Activated CD4-positive, alpha-beta T cell treated with anti-CD3 and anti-CD28 coated beads, Interleukin-2, amount 10 ng/mL, durations not matched to agents 7 days and 5 days (primary cell): ENCODE measurements at regions not wholly inside any gene's neighbourhood (a gene's known extent, or its start where the extent isn't known, plus 50 kb on each side); places are given as distances from the start of the nearest gene placed in this dataset.

Experiments used
- CTCF ChIA-PET: fragments of 350-600 bp; sonication (Branson Sonifier 250); formaldehyde crosslinking; loops from one replicate; lab custom pipeline; 2021; ENCODE audit warnings: antibody characterized with exemption; lab: Charles Lee
- POLR2A ChIA-PET: fragments of 350-600 bp; sonication (Branson Sonifier 250); formaldehyde crosslinking; loops from one replicate; lab custom pipeline; 2021; ENCODE audit warnings: antibody characterized with exemption; lab: Charles Lee
- DNase-seq: peaks from one replicate; pipeline ENCODE4 v3.0.0-alpha.2; 2020
- H3K27ac Mint-ChIP-seq: one replicate; pipeline ENCODE4 v1.8.0; 2021; ENCODE audit warnings: mild to moderate bottlenecking, moderate library complexity, mixed read lengths
- H3K27me3 Mint-ChIP-seq: one replicate; pipeline ENCODE4 v1.8.0; 2021; ENCODE audit warnings: mixed read lengths
- H3K36me3 Mint-ChIP-seq: one replicate; pipeline ENCODE4 v1.8.0; 2021; ENCODE audit warnings: low read depth, mixed read lengths
- H3K4me1 Mint-ChIP-seq: one replicate; pipeline ENCODE4 v1.8.0; 2021; ENCODE audit warnings: mixed read lengths
- H3K4me3 Mint-ChIP-seq: one replicate; pipeline ENCODE4 v1.8.0; 2021; ENCODE audit warnings: mild to moderate bottlenecking, moderate library complexity, mixed read lengths
- H3K9me3 Mint-ChIP-seq: one replicate; pipeline ENCODE4 v1.8.0; 2021; ENCODE audit warnings: mixed read lengths

DNA sequence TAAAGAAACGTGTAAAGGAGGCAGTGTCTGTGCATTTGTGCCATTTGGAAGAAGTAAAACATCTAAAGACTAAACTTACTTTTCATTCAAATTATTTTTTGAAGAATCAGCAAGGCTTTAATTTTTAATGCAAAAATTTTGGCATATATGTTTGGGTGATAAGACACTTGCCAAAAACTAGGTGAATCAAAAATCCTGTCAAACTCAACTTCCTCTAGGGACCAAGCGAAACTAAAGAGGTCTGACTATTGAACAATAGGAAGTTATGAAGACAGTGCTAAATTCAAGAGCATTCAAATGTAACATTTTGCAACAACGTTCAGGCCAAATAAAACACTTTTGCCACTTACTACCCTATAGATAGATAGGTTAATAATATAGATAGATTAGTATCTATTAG is 306.1 kb downstream of the NOL4 start:
- Mint-ChIP-seq H3K4me1 (no peaks in the 10 kb centered on the region), H3K27ac (no peak overlapping the region), H3K4me3 (no peak overlapping the region), H3K9me3 (no peaks in the 10 kb centered on the region), H3K36me3 (no peaks in the 10 kb centered on the region), H3K27me3 (no peaks in the 10 kb centered on the region)
- CTCF ChIA-PET, result no interaction called here
- POLR2A ChIA-PET, result no interaction called here
- DNase-seq, result no peak

DNA sequence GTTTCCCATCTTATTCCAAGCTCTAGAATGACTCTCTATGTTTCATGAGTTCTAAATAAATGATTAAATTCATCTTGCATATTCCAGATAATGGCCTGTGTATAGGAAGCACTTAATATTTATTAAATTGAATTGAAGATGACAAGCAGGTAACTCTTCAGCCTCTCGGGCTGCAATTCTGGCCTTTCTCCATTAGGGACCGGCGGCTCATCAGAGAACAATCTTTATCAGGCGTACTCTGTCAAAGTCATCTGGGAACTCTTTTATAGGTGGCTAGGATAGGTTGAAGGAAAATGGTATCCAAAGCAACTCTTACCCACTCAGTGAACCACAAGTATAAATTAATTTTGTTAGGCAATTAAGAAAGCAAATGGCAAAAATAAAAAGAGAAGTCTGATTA is 308.5 kb downstream of the NOL4 start:
- CTCF ChIA-PET, result no interaction called here
- Mint-ChIP-seq H3K9me3 (no peaks in the 10 kb centered on the region), H3K4me1 (no peaks in the 10 kb centered on the region), H3K36me3 (no peaks in the 10 kb centered on the region), H3K27me3 (no peaks in the 10 kb centered on the region), H3K4me3 (no peak overlapping the region), H3K27ac (no peak overlapping the region)
- POLR2A ChIA-PET, result no interaction called here
- DNase-seq, result no peak

DNA sequence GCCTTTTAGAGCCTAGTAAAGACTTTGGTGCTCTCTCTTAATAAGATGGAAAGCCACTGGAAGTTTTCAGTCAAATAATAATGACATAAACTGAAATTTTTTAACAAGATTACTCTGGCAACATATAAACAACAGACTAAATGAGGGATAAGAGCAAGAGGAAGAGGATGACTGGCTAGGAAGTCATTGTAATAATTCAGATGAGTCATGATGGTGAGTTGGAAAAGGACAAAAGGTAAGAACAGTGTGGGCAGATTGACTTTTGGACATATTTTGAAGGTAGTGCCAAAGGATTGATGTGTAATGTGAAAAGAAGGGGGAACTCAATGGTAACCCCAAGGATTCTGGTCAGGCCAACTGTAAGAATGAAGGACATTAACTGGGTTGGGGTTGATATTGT is 310.3 kb downstream of the NOL4 start:
- no peak overlapping the region for H3K4me3 Mint-ChIP-seq
- no peaks in the 10 kb centered on the region for H3K9me3 Mint-ChIP-seq
- ChIA-PET POLR2A (no interaction called here), CTCF (no interaction called here)
- H3K27me3 Mint-ChIP-seq, result no peaks in the 10 kb centered on the region
- no peaks in the 10 kb centered on the region for H3K4me1 Mint-ChIP-seq
- no peaks in the 10 kb centered on the region for H3K36me3 Mint-ChIP-seq
- no peak for DNase-seq
- H3K27ac Mint-ChIP-seq, result no peak overlapping the region

DNA sequence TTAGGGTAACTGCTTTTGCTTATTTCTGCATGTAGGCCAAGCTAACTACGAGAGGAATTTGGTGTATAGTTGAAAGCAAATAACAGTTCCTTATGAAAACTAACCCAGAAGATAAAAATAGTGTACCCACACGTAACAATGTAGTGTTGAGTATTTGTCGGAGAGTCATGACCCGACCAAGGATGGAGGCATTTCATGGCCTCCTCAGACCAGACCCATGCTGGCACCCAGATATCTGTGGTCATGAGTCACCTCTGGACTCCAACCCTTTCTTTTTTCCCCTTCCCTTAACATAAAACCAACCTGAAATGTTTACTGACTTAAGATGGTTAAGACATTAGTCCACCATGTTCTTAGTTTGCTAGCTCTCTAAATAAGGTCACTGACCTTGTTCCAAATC is 318.7 kb downstream of the NOL4 start:
- DNase-seq, result no peak
- H3K27me3 Mint-ChIP-seq, result no peaks in the 10 kb centered on the region
- H3K36me3 Mint-ChIP-seq, result no peaks in the 10 kb centered on the region
- H3K4me3 Mint-ChIP-seq, result no peak overlapping the region
- H3K9me3 Mint-ChIP-seq, result peaks cover 22% of the 10 kb centered on the region
- no peak overlapping the region for H3K27ac Mint-ChIP-seq
- no peaks in the 10 kb centered on the region for H3K4me1 Mint-ChIP-seq
- POLR2A ChIA-PET, result no interaction called here
- CTCF ChIA-PET, result no interaction called here

DNA sequence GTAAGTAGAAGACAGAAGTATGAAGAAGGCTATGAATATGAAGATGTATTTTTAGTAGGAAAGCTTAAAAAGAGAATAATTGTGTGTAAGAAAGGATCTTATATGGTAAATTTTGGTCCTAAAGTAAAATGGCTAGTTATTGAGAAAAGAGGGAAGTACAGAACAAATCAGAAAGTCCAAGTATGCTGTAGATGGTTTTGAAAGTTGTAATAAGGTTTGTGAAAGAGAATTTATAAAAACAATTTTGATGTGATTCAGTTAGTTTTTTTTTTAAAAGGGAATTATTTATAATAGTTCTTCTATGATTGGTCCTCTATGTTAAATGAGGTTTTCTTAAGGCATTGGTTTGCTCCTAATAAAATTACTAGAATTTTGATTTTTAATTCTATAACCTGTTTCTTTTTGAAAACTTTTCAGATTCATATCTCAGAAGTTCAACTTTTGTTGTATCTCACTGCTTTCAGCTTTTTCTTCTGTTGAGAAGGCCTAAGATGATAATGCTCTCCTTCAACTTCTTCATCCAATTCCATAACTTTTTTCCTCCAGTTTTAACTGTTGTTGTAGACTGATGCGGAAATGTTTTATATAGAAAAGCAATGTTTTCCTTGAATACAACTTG is 322.7 kb downstream of the NOL4 start:
- ChIA-PET POLR2A (no interaction called here), CTCF (no interaction called here)
- Mint-ChIP-seq H3K4me3 (no peak overlapping the region), H3K27me3 (no peaks in the 10 kb centered on the region), H3K36me3 (no peaks in the 10 kb centered on the region), H3K9me3 (peaks cover 25% of the 10 kb centered on the region), H3K4me1 (no peaks in the 10 kb centered on the region), H3K27ac (no peak overlapping the region)
- no peak for DNase-seq

DNA sequence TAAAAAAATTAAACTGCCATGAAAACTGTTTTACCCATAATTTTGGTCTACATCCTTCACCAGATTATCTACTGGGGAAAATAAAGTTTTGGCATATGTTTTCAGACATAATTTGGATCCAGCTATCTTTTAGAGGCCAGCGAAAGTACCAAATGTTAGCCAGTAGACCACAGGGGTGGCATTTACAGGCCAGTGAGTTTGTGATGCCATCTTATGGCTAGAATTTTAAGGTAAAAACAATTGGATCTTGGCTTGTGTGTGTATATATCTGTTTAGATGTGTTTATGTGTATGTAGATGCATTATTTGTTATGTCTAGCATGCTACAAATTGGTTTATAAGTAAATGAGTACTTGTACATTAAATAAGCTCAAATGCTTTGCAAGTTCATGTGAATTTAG is 322.6 kb downstream of the ASXL3 start:
- no peaks in the 10 kb centered on the region for H3K4me1 Mint-ChIP-seq
- H3K36me3 Mint-ChIP-seq, result no peaks in the 10 kb centered on the region
- H3K27me3 Mint-ChIP-seq, result no peaks in the 10 kb centered on the region
- POLR2A ChIA-PET, result no interaction called here
- DNase-seq, result no peak
- no peak overlapping the region for H3K27ac Mint-ChIP-seq
- H3K9me3 Mint-ChIP-seq, result peaks cover 24% of the 10 kb centered on the region
- CTCF ChIA-PET, result no interaction called here
- H3K4me3 Mint-ChIP-seq, result no peak overlapping the region

DNA sequence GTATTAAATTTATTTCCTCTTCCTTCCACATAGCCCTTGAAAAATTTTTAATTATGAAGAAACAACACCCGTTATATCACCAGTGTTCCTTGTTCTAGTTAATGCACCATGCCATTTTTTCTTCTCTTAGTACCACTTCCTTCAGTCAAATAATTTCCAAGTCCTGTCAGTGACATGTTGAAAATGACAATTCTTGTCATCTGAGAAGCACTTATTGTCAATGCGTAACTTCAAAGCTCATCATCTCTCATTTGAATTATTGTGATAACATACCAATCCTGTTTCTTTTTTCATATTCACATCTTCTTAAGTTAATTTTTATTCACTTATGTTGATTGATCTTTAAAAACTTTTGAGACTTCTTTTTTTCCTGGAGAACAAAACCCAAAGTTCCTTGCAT is 320.4 kb downstream of the ASXL3 start:
- DNase-seq, result no peak
- H3K4me3 Mint-ChIP-seq, result no peak overlapping the region
- peaks cover 11% of the 10 kb centered on the region for H3K9me3 Mint-ChIP-seq
- CTCF ChIA-PET, result no interaction called here
- no peaks in the 10 kb centered on the region for H3K27me3 Mint-ChIP-seq
- POLR2A ChIA-PET, result no interaction called here
- H3K4me1 Mint-ChIP-seq, result no peaks in the 10 kb centered on the region
- H3K36me3 Mint-ChIP-seq, result no peaks in the 10 kb centered on the region
- H3K27ac Mint-ChIP-seq, result no peak overlapping the region

DNA sequence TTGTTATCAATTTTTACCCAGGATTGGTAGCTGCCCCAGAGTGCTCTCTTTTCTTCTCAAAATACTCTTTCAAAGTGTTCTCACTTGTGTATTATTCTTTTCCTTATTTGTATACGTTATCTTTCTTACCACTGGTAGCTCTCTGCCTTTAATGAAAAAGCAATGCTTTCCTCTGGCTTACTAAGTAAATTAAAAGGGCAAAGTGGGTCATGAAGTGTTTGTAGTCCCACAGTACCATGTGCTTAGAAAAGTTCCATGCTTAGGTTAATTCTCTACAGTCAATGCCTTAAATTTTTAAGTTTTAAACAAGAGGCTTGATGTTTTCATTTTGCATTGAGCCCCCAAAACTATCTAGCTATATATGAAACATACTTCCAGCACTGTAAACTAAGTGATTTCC is 300.2 kb downstream of the ASXL3 start:
- Mint-ChIP-seq H3K9me3 (no peaks in the 10 kb centered on the region), H3K4me1 (no peaks in the 10 kb centered on the region), H3K4me3 (no peak overlapping the region), H3K27ac (no peak overlapping the region), H3K36me3 (no peaks in the 10 kb centered on the region), H3K27me3 (no peaks in the 10 kb centered on the region)
- no peak for DNase-seq
- CTCF ChIA-PET, result no interaction called here
- POLR2A ChIA-PET, result no interaction called here

DNA sequence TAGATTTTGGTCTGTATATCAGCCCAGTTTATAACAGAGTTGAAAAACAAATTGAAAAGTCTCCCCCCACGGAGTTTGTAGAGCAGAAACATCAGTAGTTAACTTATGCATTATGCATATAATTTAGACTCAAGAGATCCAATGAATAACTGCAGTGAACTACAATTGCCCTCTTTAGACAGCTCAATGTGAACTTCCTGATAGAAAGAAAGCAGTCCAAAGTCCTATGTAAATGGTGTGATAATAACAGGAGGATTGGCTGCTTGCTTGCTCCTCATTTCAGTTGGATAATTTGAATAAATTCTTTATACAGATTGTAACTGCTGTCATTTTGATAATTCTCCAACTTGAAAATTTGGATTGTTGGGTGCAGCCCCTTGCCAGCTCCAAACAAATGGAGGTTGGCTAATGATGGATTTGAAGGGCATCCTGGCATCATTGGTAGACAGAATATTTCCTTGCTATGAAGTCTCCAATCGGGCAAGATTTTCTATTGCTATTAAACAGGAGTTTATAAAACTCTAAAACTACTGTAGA is 297.1 kb downstream of the ASXL3 start:
- no peak overlapping the region for H3K27ac Mint-ChIP-seq
- no peaks in the 10 kb centered on the region for H3K4me1 Mint-ChIP-seq
- H3K36me3 Mint-ChIP-seq, result no peaks in the 10 kb centered on the region
- no peaks in the 10 kb centered on the region for H3K27me3 Mint-ChIP-seq
- ChIA-PET CTCF (no interaction called here), POLR2A (no interaction called here)
- H3K4me3 Mint-ChIP-seq, result no peak overlapping the region
- DNase-seq, result no peak
- H3K9me3 Mint-ChIP-seq, result no peaks in the 10 kb centered on the region

DNA sequence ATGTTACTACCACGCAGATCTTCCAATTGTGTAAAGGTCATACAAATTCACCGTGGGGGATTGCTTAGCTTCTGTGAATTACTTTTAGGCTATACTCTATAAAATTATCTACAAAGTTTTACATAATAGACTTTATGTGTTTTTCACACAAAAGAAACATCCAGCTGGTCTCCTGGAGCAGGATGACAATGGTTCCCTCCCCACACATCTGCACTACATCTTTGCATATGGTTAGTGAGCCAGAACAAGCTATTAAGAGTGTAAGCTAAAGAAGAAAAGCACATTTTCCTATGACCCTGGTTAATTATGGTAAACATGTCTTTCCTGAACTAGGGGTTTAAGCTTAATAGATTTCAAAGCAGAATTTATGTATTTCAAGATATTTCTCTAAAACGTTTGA is 295.1 kb downstream of the ASXL3 start:
- Mint-ChIP-seq H3K4me1 (no peaks in the 10 kb centered on the region), H3K4me3 (no peak overlapping the region), H3K27me3 (no peaks in the 10 kb centered on the region), H3K27ac (no peak overlapping the region), H3K9me3 (no peaks in the 10 kb centered on the region), H3K36me3 (no peaks in the 10 kb centered on the region)
- POLR2A ChIA-PET, result no interaction called here
- CTCF ChIA-PET, result no interaction called here
- DNase-seq, result no peak

DNA sequence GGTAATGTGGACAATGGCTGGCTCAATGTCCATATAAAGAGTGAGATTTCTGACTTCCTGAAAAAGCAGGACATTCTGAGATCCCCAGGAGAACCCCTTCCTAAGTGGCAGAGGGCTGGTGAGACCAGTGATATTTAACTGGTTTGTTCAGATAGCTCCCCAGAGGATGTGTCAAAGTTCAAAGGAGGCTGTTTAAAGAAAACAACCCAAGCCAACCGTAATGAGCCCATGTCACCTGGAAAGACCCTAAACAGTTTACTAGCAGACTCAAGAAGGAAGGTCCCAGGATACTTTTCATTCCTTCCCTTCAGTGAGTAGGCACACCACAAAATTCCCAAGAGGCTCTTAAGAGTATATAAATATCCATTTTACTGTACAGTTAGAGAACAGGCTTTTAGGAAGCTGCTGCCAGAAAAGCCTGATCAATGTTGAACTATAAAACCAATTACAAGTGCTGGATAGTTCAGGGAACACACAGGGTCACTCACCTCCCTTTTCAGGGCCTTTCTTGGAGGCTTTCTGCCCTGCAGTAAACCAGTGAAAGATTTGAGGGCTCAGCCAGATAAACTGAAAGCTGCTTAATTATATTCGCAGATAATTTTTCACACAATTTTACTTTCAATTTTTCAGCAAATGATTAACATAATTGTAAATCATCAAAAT is 293.5 kb downstream of the ASXL3 start:
- H3K27me3 Mint-ChIP-seq, result no peaks in the 10 kb centered on the region
- no peak for DNase-seq
- ChIA-PET POLR2A (no interaction called here), CTCF (no interaction called here)
- no peaks in the 10 kb centered on the region for H3K4me1 Mint-ChIP-seq
- H3K36me3 Mint-ChIP-seq, result no peaks in the 10 kb centered on the region
- no peak overlapping the region for H3K27ac Mint-ChIP-seq
- no peaks in the 10 kb centered on the region for H3K9me3 Mint-ChIP-seq
- no peak overlapping the region for H3K4me3 Mint-ChIP-seq

DNA sequence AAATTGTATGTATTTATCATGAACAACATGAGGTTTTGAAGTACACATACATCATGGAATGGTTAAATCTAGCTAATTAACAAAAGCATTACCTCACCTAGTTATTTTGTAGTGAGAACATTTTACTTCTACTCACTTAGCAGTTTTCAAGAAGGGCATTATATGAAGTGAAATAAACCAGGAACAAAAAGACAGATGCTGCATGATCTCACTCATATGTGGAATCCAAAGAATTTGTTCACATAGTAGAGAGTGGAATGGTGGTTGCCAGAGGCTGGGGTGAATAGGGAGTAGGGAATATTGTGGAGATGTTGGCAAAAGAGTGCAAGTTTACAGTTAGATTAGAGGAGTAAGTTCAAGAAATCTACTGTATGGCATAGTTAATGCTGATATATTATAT is 292.0 kb downstream of the ASXL3 start:
- H3K36me3 Mint-ChIP-seq, result no peaks in the 10 kb centered on the region
- H3K27me3 Mint-ChIP-seq, result no peaks in the 10 kb centered on the region
- H3K9me3 Mint-ChIP-seq, result peaks cover 5% of the 10 kb centered on the region
- POLR2A ChIA-PET, result no interaction called here
- DNase-seq, result no peak
- no peak overlapping the region for H3K27ac Mint-ChIP-seq
- no peaks in the 10 kb centered on the region for H3K4me1 Mint-ChIP-seq
- H3K4me3 Mint-ChIP-seq, result no peak overlapping the region
- CTCF ChIA-PET, result no interaction called here

DNA sequence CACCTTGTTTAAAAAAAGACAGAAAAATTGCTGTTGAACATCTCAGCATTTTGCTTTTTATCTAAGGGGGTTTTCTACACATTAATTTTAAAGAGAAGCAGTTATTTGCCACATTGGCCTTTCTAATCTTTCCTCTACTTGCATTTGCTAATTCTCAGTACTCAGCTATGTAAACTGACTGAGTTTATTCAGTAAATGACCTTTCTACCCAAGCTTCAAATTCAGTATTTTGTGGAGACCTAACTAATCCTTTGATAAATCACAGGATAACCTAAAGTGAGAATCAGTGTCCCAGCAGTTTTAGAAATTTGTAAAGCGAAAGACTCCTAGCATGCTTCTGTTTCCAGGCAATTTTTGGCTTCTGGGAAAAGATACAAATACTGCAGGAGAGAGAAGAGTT is 288.4 kb downstream of the ASXL3 start:
- ChIA-PET POLR2A (no interaction called here), CTCF (no interaction called here)
- H3K27ac Mint-ChIP-seq, result no peak overlapping the region
- H3K9me3 Mint-ChIP-seq, result peaks cover 20% of the 10 kb centered on the region
- H3K4me1 Mint-ChIP-seq, result no peaks in the 10 kb centered on the region
- no peaks in the 10 kb centered on the region for H3K36me3 Mint-ChIP-seq
- DNase-seq, result no peak
- H3K4me3 Mint-ChIP-seq, result no peak overlapping the region
- no peaks in the 10 kb centered on the region for H3K27me3 Mint-ChIP-seq

DNA sequence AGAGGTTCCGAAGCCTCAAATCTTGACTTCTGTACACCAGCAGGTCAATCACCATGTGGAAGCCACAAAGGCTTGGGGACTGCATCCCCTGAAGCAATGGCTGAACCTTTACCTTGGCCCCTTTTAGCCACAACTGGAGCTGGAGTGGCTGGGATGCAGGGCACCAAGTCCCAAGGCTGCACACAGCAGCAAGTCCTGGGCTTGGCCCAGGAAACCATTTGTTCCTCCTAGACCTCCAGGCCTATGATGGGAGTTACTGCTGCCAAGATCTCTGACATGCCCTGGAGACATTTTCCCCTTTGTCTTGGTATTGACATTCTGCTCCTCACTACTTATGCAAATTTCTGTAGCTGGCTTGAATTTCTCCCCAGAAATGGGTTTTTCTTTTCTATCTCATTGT is 285.9 kb downstream of the ASXL3 start:
- Mint-ChIP-seq H3K36me3 (no peaks in the 10 kb centered on the region), H3K9me3 (peaks cover 20% of the 10 kb centered on the region), H3K4me1 (no peaks in the 10 kb centered on the region), H3K4me3 (no peak overlapping the region), H3K27me3 (no peaks in the 10 kb centered on the region), H3K27ac (no peak overlapping the region)
- ChIA-PET POLR2A (no interaction called here), CTCF (no interaction called here)
- DNase-seq, result no peak
